ENCODE measurements at regions not wholly inside any gene's neighbourhood (a gene's known extent, or its start where the extent isn't known, plus 50 kb on each side); places are given as distances from the start of the nearest gene placed in this dataset.

DNA sequence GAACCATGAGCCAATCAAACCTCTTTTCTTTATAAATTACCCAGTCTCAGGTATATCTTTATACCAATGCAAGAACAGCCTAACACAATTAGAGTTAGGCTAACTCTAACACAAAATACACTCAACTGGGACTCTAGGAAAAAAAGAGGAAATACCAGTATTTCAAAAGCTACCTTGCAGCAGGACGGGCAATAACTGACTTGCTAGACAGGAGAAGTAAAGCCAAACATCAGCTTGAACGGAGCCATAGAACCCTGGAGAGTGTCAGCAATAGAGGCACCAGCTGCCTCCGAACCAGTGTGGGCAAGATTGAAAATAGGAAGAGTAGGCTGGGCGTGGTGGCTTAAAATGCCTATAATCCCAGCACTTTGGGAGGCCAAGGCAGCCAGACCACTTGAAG is 162.0 kb upstream of the SOX4 start:
- no peak for DNase-seq

- no peak for DNase-seq
These were observed 156.9 kb upstream of the SOX4 start for GRCh38 chr6:21436625-21437024.

DNA sequence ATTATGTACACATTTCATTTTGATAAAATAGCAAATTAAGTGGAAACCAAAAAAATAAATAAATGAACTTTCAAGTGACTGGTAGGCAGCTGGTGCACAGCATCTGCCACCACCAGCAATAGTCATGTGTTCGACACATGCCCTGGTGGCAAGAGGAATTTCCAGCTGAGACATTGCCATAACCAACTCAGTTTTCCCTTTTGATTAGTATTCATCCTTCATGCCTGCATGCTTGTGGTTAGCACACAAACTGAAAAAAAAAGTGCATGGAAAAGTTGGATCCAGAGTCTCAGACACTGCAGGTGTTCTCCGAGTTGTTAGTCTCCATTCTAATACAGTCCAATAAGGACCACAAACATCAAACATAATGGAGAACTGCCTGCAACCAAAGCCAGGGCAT is 156.0 kb upstream of the SOX4 start:
- no peak for DNase-seq

DNA sequence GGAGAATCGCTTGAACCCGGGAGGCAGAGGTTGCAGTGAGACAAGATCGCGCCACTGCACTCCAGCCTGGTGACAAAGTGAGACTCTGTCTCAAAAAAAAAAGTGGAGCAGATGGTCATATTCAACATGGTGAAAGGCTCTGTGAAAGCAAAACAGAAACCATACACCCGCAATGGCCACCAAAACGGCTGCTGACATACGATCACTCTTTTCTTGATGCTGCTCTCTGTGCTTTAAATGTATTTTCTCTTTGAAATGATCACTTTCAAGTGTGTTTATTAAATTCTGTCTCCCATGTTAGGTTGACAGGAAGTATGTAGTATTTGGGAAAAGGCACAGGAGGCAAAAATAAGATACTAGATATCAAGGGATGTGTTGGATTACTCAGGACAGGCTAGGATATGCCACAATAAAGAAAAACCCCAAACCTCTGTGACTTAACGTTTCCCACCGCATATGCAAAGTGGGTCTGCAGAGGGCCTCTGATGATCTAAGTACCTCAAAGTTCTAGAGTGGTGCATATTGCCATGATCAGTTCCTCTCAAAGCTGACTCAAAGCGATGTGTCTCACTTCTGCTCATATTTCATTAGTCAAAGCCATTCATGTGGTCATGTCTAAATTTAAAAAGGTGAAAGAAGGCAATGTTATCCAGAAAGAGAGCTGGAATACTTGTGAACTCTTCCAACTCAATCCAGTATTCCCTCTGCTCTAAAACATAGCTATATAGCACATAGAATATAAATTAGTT is 155.1 kb upstream of the SOX4 start:
- peak; percentile 4 for DNase-seq

DNA sequence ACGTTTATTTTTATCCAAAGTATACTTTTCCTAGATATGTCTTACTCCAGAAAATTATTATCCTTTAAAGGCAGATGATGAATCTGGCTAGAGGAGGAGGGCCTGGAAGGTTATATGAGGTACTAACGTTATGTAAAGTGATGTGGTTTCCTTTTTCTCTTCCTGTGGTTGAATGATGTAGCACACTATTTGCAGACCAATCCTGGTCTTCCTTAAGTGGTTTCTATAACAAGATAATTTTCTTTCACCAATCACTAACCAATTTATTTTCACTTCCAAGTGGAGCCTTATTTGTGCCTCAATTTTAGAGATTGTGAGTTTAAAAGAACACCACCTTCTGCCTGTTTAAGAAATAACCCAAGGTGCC is 154.6 kb upstream of the SOX4 start:
- no peak for DNase-seq

DNA sequence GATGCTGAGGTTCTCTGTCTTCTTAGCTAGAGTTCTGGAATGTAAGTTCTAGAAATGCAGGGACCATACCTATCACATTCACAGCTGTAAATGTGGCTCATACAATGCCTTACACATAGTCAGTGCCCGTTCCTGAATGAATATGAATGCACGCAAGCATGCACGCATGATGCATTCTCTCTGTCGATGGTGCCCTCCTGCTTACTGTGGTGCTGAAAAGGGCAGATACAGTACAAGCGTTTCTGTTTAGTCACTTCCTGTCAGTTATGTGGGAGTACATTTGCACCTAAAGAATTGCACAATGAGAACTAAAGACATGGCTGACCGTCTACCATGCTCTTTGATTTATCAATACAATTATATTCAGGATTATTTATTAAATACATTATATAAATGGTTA is 152.2 kb upstream of the SOX4 start:
- no peak for DNase-seq

DNA sequence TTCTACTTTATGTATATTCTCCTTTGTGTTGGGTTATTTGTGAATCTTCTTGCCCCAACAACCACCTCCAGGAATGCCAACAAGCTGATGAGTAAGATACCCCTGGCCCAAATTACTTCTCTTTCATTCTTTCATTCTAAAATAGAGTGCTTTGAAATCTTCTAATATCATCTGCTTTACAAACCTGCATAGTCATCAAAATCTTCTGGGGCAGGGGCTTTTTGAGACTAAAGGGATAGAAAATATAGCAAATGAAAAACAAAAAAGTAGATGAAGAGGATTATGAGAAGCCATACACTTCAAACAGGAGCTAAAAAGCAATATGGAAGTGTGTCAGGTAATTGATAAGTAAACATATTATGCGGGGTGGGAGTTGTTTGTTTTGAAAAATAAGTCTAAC is 150.7 kb upstream of the SOX4 start:
- no peak for DNase-seq

GRCh38 chr6:21444711-21445260 is 148.8 kb upstream of the SOX4 start:
- no peak for DNase-seq

DNA sequence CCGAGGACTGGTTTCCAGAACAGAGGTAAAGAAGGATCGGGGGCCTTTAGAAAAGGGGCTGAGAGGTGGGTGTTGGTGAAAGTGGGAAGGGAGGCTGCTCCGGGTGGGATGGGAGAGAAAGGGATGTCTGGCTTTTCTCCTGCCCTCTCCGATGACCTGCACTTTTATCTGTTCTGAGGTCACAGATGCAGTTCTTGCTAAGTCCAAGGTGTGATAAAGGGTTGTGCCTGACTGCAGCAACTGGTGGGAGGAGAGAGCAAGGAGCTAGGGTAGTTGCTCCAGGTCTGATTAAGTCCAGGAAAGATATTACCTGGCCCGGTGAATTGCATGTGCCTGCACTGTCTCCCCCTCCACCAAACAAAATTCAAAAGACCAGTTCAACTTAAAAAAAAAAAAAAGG is 145.6 kb upstream of the SOX4 start:
- no peak for DNase-seq

DNA sequence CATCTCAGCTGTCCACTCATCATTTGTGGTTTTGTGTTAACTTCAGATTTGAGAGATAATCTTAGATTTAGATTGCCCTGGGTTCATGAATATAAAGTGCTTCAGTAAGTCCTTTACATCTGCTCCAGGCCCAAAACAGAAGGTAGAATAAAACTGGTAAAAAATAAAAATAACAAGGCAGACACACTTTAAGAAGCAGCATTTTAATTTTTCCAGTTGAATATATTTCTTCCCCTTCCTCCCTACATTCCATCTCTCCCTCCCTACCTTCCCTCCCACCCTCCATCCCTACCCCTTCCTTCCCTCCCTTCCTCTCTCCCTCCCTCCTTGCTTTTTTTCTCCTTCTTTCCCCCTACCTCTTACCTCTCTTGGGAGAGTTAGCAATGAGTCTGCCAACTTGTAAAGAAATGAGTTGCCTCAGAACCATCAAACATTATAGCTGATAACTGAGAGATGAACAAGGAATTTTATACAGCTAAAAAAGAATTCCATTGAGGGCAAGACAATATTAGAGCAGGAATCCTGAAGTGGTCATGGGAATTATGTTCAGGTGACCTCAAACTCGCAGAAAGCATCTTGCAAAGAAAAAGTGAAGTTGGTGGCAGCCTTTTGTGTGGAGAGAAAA is 145.0 kb upstream of the SOX4 start:
- DNase-seq = no peak

DNA sequence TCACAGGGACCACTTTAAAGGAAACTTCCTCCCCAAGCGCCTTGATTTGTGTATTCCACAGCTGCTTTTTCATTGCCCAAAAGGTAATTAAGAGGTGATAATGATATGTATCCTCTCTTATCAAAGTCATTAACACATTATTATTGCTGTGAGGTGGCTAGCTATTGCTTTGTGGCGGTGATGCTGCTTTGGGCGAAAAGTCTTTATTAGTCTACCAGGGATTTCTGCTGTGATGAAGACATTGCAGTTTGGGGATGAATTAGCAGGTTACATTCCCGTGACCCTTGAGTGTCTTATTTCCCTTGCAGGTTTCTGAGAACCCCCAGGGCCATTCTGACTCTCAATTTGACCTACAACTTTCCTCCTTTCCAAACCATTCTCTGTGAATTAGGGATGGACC is 143.4 kb upstream of the SOX4 start:
- DNase-seq = no peak

DNA sequence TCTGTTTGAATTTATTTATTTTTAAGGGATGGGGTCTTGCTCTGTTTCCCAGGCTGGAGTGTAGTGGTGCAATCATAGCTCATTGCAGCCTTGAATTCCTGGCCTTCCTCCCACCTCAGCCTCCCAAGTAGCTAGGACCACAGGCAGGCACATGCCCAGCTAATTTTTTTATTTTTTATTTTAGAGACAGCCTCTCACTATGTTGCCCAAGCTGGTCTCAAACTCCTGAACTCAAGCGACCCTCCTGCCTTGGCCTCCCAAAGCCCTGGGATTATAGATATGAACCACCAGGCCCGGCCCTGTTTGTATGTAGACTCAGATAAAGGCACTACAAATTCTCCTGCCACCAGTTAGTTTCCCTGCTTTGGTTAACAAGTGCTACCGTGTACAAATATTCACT is 142.9 kb upstream of the SOX4 start:
- no peak for DNase-seq

DNA sequence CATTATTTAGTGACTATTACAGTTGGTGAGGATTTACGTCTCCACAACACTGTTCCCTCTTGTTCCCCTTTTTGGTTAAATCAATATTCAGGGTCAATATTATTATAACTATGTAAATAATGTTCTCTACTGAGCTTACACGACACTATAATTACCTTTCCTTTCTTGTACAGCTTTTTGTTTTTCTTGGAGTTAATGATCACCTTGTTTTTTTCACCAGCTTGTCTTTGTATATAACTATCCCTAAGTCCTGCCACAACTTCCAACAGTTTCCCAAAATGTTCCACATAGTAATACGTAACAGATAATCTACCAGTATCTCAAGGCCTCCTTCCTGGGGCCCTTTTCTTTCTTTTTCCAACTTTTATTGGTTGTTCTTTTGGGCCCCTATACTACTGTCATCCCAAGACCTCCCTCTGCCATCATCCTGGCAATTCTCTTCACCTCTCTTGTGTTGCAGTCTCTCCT is 142.0 kb upstream of the SOX4 start:
- DNase-seq = no peak

DNA sequence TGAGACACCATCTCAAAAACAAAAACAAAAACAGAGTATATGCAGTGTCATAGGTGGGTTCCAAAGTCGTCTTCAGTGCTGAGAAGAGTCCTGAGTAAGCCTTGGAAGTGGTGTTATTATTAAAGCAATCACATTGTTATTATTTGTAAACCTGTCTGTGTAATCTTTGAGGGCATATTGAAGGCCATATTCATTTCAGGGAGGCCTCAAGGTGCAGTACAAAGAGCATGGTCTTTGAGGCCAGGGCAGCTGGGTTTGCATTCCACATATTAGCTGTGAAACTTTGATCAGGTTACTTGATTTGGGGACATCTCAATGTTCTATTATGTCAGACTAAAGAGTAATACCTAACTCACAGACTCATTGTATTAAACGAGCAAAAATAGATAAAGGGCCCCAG is 139.3 kb upstream of the SOX4 start:
- DNase-seq = no peak

DNA sequence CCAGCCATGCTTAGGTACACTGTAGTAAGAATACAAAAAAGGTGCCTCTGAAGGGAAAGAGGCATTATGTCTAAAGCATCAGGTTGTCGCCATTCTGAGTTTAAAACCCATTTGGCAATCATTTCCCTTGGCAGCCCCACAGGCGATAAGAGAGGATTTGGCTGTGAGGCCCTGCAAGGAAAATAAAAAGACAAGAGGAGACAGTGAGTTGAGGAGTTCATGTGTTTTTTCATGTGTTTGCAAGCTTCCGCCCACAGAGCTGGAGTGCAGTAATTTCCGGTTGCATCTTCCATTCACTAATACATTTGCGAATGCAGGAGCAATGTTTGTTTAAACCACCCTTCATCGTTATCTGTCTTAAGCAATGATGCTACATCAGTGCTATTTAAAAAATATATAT is 138.5 kb upstream of the SOX4 start:
- DNase-seq = no peak

DNA sequence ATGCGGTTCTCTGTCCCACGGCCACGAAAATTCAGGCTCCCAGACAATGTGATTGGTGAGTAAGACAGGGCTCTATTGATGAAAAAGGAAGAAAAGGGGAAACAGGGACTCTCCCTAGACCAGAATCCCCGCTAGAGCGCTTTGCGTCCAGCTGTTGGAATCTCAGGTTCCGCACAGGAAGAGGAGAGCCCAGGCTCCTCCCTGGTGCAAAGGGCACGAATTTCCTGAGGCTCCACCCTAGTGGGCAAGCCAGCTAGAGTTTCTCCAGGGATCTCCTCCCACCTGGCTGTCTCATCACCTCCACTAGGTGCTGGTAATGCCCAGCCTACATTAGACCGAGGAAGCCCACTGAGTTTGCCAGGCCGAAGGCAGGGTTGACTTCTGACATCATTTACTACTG is 135.9 kb upstream of the SOX4 start:
- no peak for DNase-seq

DNA sequence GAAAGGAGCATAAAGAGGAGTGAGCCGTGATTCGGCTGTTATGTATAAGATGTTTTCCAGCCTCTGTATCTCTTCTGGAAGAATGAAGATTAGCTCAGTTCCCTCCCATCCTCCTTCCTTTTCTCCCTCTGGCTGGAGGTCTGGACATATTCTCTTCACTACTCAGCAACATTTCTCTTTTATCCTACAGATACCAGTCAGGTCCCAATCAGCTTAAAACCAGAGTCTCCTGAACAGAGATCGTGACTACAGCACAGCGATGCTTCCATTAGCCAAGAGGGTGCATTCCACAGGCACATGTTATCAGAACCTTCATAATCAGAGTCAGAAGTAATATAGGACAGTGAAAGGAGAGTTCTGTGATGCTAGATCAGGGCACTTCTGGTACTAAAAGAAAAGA is 133.9 kb upstream of the SOX4 start:
- no peak for DNase-seq

- DNase-seq = no peak
These were observed 131.6 kb upstream of the SOX4 start for GRCh38 chr6:21461844-21462518.

GRCh38 chr6:21462519-21462852 is 131.1 kb upstream of the SOX4 start:
- no peak for DNase-seq

DNA sequence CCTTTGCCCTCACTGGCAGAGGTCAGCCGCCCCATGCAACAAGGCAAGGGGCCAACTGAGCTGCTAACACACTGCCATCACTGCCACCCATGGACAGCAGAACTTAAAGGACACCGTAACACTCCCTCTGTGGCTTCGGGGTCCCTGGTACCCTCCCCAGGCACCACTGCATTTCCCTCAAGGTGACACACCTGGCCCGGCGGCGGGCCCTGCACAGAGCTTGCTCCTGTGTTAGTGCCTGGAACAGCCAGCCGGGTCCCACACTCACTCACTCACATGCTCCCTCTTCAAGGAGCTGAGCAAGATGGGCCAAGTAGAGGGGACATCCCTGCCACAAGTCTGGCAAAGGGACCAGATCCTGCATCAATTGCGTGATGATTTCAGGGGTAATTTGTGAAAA is 126.5 kb upstream of the SOX4 start:
- no peak for DNase-seq

GRCh38 chr6:21468461-21468860 is 125.1 kb upstream of the SOX4 start:
- no peak for DNase-seq

DNA sequence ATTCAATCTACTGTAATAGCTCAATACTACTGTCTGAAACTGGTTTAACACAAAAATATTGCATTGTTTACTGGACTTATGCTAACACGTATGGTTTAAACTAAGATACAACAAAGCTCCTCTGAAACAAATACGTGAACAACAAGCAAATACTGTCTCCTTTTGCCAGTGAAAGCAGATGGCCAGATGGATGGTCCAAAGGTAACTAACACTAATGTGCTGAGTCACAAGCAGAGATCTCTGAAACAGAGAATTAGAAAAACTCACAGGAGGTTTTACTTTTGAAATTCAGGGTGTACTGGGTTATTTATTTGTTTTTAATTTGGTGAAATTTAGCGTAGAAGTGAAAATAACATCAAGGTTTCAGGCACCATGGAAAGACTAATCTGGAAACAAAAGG is 124.3 kb upstream of the SOX4 start:
- no peak for DNase-seq

DNA sequence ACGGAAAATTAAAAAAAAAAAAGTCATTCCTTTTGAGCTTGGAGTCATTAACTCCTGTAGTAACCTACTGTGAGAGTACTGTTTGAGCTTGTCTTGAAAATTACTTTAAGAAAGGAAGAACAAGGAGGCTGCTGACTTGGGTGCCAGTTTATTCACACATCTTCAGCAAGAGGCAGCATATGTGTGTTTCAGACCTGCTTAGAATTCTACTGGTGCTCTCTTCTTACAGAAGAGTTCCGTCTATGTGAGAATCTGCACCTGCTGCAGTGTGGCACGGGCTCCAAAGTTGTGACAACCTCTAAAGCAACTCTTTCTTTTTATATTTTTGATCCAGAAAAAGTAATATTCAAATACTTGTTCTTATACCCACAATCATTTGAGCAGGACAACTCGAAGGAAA is 117.4 kb upstream of the SOX4 start:
- DNase-seq = no peak

- DNase-seq = no peak
These were observed 115.1 kb upstream of the SOX4 start for GRCh38 chr6:21478411-21478810.

Data from activated naive CD4-positive, alpha-beta T cell treated with Interleukin-2 at 50 U/mL for 16 hours (primary cell).